ENCODE measurements at regions not wholly inside any gene's neighbourhood (a gene's known extent, or its start where the extent isn't known, plus 50 kb on each side); places are given as distances from the start of the nearest gene placed in this dataset.
"Not testable (repeated sequence)": the region's sequence is repeated elsewhere in the genome, so short reads cannot be mapped to it uniquely, and the experiment has no call there.

- H3K27me3 Mint-ChIP-seq = no peaks in the 10 kb centered on the region
- H3K4me3 Mint-ChIP-seq = no peak overlapping the region
- no peaks in the 10 kb centered on the region for H3K4me1 Mint-ChIP-seq
- peaks cover 0 to 9% (median 2%) of the 10 kb centered on the region in 3 donors for H3K9me3 Mint-ChIP-seq
- H3K36me3 Mint-ChIP-seq = peaks cover 2% of the 10 kb centered on the region
- no peak overlapping the region for H3K27ac Mint-ChIP-seq
Measured at GRCh38 chr6:103534095-103534494, 1325.6 kb downstream of the HACE1 start.

DNA sequence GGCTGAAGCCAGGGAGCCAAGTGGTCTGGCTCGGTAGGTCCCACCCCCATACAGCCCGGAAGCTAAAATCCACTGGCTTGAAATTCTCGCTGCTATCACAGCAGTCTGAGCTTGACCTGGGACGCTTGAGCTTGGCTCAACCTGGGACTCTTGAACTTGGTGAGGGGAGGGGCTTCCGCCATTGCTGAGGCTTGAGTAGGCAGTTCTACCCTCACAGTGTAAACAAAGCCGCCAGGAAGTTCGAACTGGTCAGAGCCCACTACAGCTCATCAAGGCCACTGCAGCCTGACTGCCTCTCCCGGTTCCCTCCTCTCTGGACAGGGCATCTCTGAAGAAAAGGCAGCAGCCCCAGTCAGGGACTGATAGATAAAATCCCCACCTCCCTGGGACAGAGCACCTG lies 1337.7 kb downstream of the HACE1 start:
- H3K27me3 Mint-ChIP-seq = no peaks in the 10 kb centered on the region
- H3K27ac Mint-ChIP-seq = no peak overlapping the region
- no peaks in the 10 kb centered on the region for H3K4me1 Mint-ChIP-seq
- no peaks in the 10 kb centered on the region for H3K36me3 Mint-ChIP-seq
- H3K4me3 Mint-ChIP-seq = no peak overlapping the region
- H3K9me3 Mint-ChIP-seq = peaks cover 3 to 18% (median 4%) of the 10 kb centered on the region in 3 donors

GRCh38 chr6:103516336-103516735 lies 1343.4 kb downstream of the HACE1 start:
- Mint-ChIP-seq H3K4me1 (no peaks in the 10 kb centered on the region), H3K27ac (no peak overlapping the region)

DNA sequence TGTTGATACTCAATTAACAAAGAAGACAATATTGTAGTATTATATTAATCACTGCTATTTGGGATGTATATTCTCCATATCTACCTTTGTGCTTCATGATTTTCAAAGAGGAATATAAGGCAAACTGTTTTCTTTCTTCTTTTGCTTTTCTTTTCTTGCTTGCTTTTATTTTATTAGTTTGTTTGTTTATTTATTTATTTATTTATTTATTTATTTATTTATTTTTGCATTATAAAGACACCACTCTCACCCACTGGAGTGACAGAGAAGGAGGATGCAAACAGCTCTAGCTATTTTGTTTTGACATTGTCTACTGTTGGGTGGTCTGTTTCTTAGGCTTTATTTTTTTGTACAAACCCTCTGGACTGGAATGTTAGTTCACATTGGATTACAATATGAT lies 1352.7 kb downstream of the HACE1 start:
- H3K4me1 Mint-ChIP-seq = no peaks in the 10 kb centered on the region
- H3K36me3 Mint-ChIP-seq = no peaks in the 10 kb centered on the region
- no peaks in the 10 kb centered on the region for H3K27me3 Mint-ChIP-seq
- H3K27ac Mint-ChIP-seq = no peak overlapping the region
- H3K4me3 Mint-ChIP-seq = no peak overlapping the region
- peaks cover 0 to 7% (median 1%) of the 10 kb centered on the region in 3 donors for H3K9me3 Mint-ChIP-seq

More at GRCh38 chr6:103516336-103516735, 1343.4 kb downstream of the HACE1 start:
- Mint-ChIP-seq H3K36me3 (no peaks in the 10 kb centered on the region), H3K9me3 (peaks cover 0 to 4% (median 2%) of the 10 kb centered on the region in 3 donors), H3K27me3 (no peaks in the 10 kb centered on the region), H3K4me3 (no peak overlapping the region)

DNA sequence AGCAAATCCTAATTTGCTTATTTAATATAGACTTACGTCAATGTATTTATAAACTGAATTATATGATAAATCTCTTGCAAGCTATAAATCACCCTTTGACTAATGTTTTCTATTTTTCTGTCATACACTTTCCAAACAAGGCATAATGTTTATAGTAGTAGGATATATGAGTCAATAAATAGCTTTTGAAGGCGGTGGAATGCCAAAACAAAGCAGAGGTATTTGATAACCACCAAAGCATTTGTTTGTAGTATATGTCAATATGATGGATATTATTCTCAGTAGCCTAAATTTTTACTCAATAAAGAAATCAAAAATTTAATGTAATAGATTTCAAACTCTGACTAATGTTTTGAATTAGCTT lies 1354.6 kb downstream of the HACE1 start:
- H3K27ac Mint-ChIP-seq = no peak overlapping the region
- H3K4me3 Mint-ChIP-seq = no peak overlapping the region
- no peaks in the 10 kb centered on the region for H3K4me1 Mint-ChIP-seq
- peaks cover 0 to 7% (median 1%) of the 10 kb centered on the region in 3 donors for H3K9me3 Mint-ChIP-seq
- H3K27me3 Mint-ChIP-seq = no peaks in the 10 kb centered on the region
- H3K36me3 Mint-ChIP-seq = no peaks in the 10 kb centered on the region

- Mint-ChIP-seq H3K27me3 (no peaks in the 10 kb centered on the region), H3K9me3 (peaks cover 0 to 7% (median 1%) of the 10 kb centered on the region in 3 donors), H3K27ac (no peak overlapping the region), H3K4me3 (no peak overlapping the region), H3K36me3 (no peaks in the 10 kb centered on the region), H3K4me1 (no peaks in the 10 kb centered on the region)
Measured at GRCh38 chr6:103504501-103505154, 1355.1 kb downstream of the HACE1 start.

GRCh38 chr6:103496588-103496987 lies 1363.1 kb downstream of the HACE1 start:
- not testable (repeated sequence) for H3K4me1 Mint-ChIP-seq, H3K9me3 Mint-ChIP-seq, H3K4me3 Mint-ChIP-seq, H3K27ac Mint-ChIP-seq, H3K27me3 Mint-ChIP-seq, H3K36me3 Mint-ChIP-seq

GRCh38 chr6:103456652-103457051 lies 1403.1 kb downstream of the HACE1 start:
- Mint-ChIP-seq H3K27me3 (no peaks in the 10 kb centered on the region), H3K4me1 (no peaks in the 10 kb centered on the region), H3K36me3 (no peaks in the 10 kb centered on the region), H3K27ac (no peak overlapping the region), H3K9me3 (peaks cover 0 to 11% (median 0%) of the 10 kb centered on the region in 3 donors), H3K4me3 (no peak overlapping the region)

DNA sequence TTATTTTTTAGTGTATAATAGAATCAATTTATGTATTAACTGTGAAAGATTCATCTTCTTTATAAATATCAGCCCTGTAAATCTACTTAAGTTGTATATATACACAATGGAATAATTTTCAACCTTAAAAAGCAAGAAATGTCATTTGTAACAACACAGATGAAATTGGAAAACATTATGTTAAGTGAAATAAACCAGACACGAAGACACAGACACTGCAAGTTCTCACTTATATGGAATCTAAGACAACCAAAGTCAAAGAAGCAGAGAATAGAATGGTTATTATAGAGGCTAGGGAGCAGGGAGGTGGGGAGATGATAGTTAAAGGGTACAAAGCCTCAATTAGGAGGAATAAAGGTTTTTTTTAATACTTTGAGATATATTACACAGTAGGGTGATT lies 1404.4 kb downstream of the HACE1 start:
- no peaks in the 10 kb centered on the region for H3K27me3 Mint-ChIP-seq
- H3K9me3 Mint-ChIP-seq = peaks cover 0 to 16% (median 2%) of the 10 kb centered on the region in 3 donors
- no peak overlapping the region for H3K27ac Mint-ChIP-seq
- H3K36me3 Mint-ChIP-seq = no peaks in the 10 kb centered on the region
- no peak overlapping the region for H3K4me3 Mint-ChIP-seq
- H3K4me1 Mint-ChIP-seq = no peaks in the 10 kb centered on the region

DNA sequence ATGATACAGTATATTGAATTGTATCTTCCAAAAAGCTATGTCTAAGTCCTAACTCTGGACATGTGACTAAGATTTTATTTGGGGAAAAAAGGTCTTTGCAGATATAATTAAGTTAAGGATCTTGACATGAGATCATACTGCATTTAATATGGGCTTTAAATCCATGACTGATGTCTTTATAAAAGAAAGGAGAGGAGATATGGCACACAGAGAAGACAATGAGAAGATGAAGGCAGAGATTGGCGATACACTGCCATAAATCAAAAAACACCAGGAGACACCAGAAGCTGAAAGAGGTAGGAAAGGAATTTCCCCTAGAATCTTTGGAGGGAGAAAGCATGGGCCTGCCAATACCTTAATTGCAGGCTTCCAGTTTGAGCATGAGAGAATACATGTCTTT lies 1450.2 kb downstream of the HACE1 start:
- Mint-ChIP-seq H3K4me1 (no peaks in the 10 kb centered on the region), H3K36me3 (peaks cover 3% of the 10 kb centered on the region), H3K27me3 (no peaks in the 10 kb centered on the region), H3K27ac (no peak overlapping the region), H3K9me3 (peaks cover 0 to 7% (median 2%) of the 10 kb centered on the region in 3 donors), H3K4me3 (no peak overlapping the region)

GRCh38 chr6:103405321-103405720 lies 1454.4 kb downstream of the HACE1 start:
- H3K27ac Mint-ChIP-seq = no peak overlapping the region
- H3K36me3 Mint-ChIP-seq = peaks cover 3% of the 10 kb centered on the region
- no peaks in the 10 kb centered on the region for H3K4me1 Mint-ChIP-seq
- H3K27me3 Mint-ChIP-seq = no peaks in the 10 kb centered on the region
- H3K9me3 Mint-ChIP-seq = peaks cover 0 to 2% (median 1%) of the 10 kb centered on the region in 3 donors
- H3K4me3 Mint-ChIP-seq = no peak overlapping the region

DNA sequence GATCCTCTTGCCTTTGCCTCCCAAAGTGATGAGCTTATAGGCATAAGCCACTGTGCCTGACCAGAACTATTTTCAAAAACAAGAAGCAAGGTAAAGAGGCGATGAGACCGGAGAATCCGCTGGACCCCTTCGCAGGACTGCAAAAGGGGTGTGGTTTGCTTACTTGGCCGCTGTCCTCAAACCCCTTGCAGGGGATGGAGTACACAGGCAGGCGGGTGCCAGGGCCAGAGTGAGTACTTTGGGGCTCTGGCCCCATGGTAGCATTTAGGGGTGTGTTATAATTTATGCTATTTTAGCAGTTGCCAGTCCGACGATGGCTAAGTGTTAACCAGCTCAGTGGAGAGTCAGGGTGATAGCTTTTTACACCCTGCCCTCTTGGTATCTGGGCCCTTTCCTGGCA lies 1454.9 kb downstream of the HACE1 start:
- Mint-ChIP-seq H3K9me3 (peaks cover 0 to 2% (median 1%) of the 10 kb centered on the region in 3 donors), H3K36me3 (peaks cover 3% of the 10 kb centered on the region), H3K4me3 (no peak overlapping the region), H3K27ac (no peak overlapping the region), H3K27me3 (no peaks in the 10 kb centered on the region), H3K4me1 (no peaks in the 10 kb centered on the region)

DNA sequence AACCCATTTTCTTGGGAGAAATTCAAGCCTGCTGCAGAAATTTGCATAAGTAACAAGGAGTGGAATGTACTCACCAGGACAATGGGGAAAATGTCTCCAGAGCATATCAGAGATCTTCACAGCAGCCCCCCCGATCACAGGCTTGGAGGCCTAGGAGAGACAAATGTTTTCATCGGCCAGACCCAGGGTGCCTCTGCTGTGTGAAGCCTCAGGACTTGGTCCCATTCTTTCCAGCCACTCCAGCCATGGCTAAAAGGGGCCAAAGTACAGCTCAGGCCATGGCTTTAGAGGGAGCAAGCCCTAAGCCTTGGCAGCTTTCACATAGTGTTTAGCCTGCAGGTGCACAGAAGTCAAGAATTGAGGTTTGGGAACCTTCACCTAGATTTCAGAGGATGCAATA lies 1463.0 kb downstream of the HACE1 start:
- no peak overlapping the region for H3K4me3 Mint-ChIP-seq
- H3K4me1 Mint-ChIP-seq = no peaks in the 10 kb centered on the region
- peaks cover 7 to 12% (median 8%) of the 10 kb centered on the region in 3 donors for H3K9me3 Mint-ChIP-seq
- H3K36me3 Mint-ChIP-seq = no peaks in the 10 kb centered on the region
- no peak overlapping the region for H3K27ac Mint-ChIP-seq
- no peaks in the 10 kb centered on the region for H3K27me3 Mint-ChIP-seq

- Mint-ChIP-seq H3K27ac (no peak overlapping the region), H3K27me3 (no peaks in the 10 kb centered on the region), H3K36me3 (no peaks in the 10 kb centered on the region), H3K9me3 (peaks cover 0 to 9% (median 2%) of the 10 kb centered on the region in 3 donors), H3K4me3 (no peak overlapping the region), H3K4me1 (no peaks in the 10 kb centered on the region)
Measured at GRCh38 chr6:103379272-103379671, 1480.4 kb downstream of the HACE1 start.

DNA sequence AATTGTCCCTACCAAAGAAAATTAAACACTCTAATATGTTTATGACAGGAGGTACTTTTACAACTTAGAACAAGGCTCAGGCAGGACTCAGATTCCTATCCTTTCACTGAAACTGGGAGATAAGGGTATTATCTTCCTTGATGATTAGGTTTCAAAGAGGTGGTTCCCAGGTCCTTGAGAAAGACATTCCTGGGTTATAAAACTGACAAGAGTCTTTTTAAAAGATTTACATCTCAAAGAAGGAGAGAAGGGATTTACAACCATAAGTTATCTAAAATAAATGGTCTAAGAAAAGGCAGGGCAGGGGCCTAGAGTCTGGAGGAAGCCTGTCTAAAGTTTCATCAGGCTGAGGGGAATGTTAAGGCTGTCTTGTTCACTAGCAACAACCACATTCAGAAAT lies 1492.5 kb downstream of the HACE1 start:
- H3K27me3 Mint-ChIP-seq = no peaks in the 10 kb centered on the region
- no peaks in the 10 kb centered on the region for H3K4me1 Mint-ChIP-seq
- no peaks in the 10 kb centered on the region for H3K36me3 Mint-ChIP-seq
- no peak overlapping the region for H3K27ac Mint-ChIP-seq
- H3K9me3 Mint-ChIP-seq = peaks cover 3 to 9% (median 8%) of the 10 kb centered on the region in 3 donors
- H3K4me3 Mint-ChIP-seq = no peak overlapping the region

DNA sequence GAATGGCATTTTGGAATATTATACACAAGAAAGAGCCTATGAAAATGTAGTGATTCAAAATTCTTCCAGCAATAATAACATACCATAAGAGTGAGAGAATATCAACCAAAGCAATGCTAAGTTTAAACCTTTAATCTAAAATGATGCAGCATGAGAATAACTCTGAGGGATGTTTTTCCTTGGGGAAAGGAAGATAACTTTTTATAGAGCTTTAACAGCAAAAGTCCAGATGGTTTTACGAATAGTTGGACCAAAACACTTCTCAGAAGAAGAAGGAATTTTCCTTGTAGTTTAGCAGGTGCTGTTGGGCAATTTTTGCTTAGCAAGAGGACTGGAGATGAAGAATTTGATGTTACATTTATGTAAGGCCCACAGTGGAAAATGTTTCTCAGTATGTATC lies 1503.2 kb downstream of the HACE1 start:
- Mint-ChIP-seq H3K27me3 (no peaks in the 10 kb centered on the region), H3K36me3 (peaks cover 2% of the 10 kb centered on the region), H3K4me3 (no peak overlapping the region), H3K4me1 (no peaks in the 10 kb centered on the region), H3K9me3 (peaks cover 0 to 8% (median 6%) of the 10 kb centered on the region in 3 donors), H3K27ac (no peak overlapping the region)
